IMR-90 (cell line): ENCODE measurements at regions not wholly inside any gene's neighbourhood (a gene's known extent, or its start where the extent isn't known, plus 50 kb on each side); places are given as distances from the start of the nearest gene placed in this dataset.

Source experiments
- ATAC-seq: fragments of 200-7000 bp; cut with Tn5 transposase; 2 replicates; pipeline ENCODE4 v1.9.1; 2020; ENCODE audit warnings: low read depth, mild to moderate bottlenecking, moderate library complexity
- BruUV-seq: library from RNA; stranded (reverse); fragments of 400-500 nt; replicated peaks from 2 replicates; lab custom pipeline; 2021; lab: Mats Ljungman, UMichigan
- CTCF ChIA-PET: fragments of 300-600 bp; formaldehyde crosslinking; extraction: SDS; loops from one replicate; lab custom pipeline; 2021; ENCODE audit warnings: antibody characterized with exemption; lab: Yijun Ruan, JAX
- POLR2A ChIA-PET: fragments of 300-600 bp; sonication (Branson Sonifier 250); formaldehyde crosslinking; loops from one replicate; lab custom pipeline; 2022; ENCODE audit warnings: antibody characterized with exemption; ENCODE audit not compliant: unreplicated experiment; lab: Charles Lee
- DNase-seq: peaks from one replicate; pipeline ENCODE4 v3.0.0; 2013
- H2AFZ ChIP-seq: replicated peaks from 2 replicates; pipeline ENCODE3; 2013; ENCODE audit warnings: low read length, mild to moderate bottlenecking; ENCODE audit not compliant: poor library complexity
- H2AK5ac ChIP-seq: 2 replicates; pipeline ENCODE4 v1.6.1; 2013; ENCODE audit warnings: low read depth, low read length, inconsistent platforms
- H2AK9ac ChIP-seq: replicated peaks from 2 replicates; pipeline ENCODE3; 2013; ENCODE audit warnings: mild to moderate bottlenecking, low read depth, low read length, moderate library complexity; ENCODE audit not compliant: poor library complexity
- H2BK120ac ChIP-seq: 2 replicates; pipeline ENCODE4 v1.6.1; 2013; ENCODE audit warnings: low read depth, low read length, inconsistent platforms
- H2BK15ac ChIP-seq: 3 replicates; pipeline ENCODE4 v1.6.1; 2013; ENCODE audit warnings: low read depth, low read length, inconsistent platforms
- H2BK20ac ChIP-seq: 2 replicates; pipeline ENCODE4 v1.6.1; 2013; ENCODE audit warnings: low read depth, mild to moderate bottlenecking, inconsistent platforms, low read length, moderate library complexity
- H2BK5ac ChIP-seq: 2 replicates; pipeline ENCODE4 v1.6.1; 2013; ENCODE audit warnings: mild to moderate bottlenecking, low read depth, low read length, inconsistent platforms; ENCODE audit not compliant: poor library complexity, severe bottlenecking
- H3K14ac ChIP-seq: replicated peaks from 2 replicates; pipeline ENCODE4 v1.6.1; 2013; ENCODE audit warnings: low read depth, low read length, inconsistent platforms
- H3K18ac ChIP-seq: 2 replicates; pipeline ENCODE4 v1.6.1; 2013; ENCODE audit warnings: low read depth, low read length, control low read depth
- H3K23ac ChIP-seq: 2 replicates; pipeline ENCODE4 v1.6.1; 2013; ENCODE audit warnings: low read depth, low read length, inconsistent platforms
- H3K27ac ChIP-seq: 2 replicates; pipeline ENCODE4 v1.5.1; 2013; ENCODE audit warnings: mild to moderate bottlenecking, control low read depth, low read length; ENCODE audit not compliant: insufficient read depth
- H3K27me3 ChIP-seq: 2 replicates; pipeline ENCODE4 v1.6.1; 2013; ENCODE audit warnings: low read length; ENCODE audit not compliant: control insufficient read depth, insufficient read depth
- H3K36me3 ChIP-seq: 2 replicates; pipeline ENCODE4 v1.6.1; 2013; ENCODE audit warnings: low read length, mixed read lengths; ENCODE audit not compliant: control insufficient read depth, insufficient read depth
- H3K4ac ChIP-seq: 2 replicates; pipeline ENCODE4 v1.6.1; 2013; ENCODE audit warnings: low read depth, low read length, inconsistent platforms
- H3K4me1 ChIP-seq: 2 replicates; pipeline ENCODE4 v1.6.1; 2013; ENCODE audit warnings: low read length, mixed read lengths; ENCODE audit not compliant: control insufficient read depth, insufficient read depth
- H3K4me2 ChIP-seq: 2 replicates; pipeline ENCODE4 v1.6.1; 2013; ENCODE audit warnings: low read depth, mild to moderate bottlenecking, control low read depth, low read length, moderate library complexity
- H3K4me3 ChIP-seq: 2 replicates; pipeline ENCODE4 v1.5.1; 2013; ENCODE audit warnings: low read depth, mild to moderate bottlenecking, control low read depth, low read length, moderate library complexity; ENCODE audit not compliant: insufficient read depth
- H3K56ac ChIP-seq: 2 replicates; pipeline ENCODE4 v1.6.1; 2013; ENCODE audit warnings: low read length, inconsistent platforms; ENCODE audit not compliant: insufficient read depth; ENCODE audit errors: extremely low read depth
- H3K79me1 ChIP-seq, 2 experiments: 2 replicates each; pipeline ENCODE4 v1.6.1; 2013; ENCODE audit warnings: low read length in 2 of 2, inconsistent platforms in 1 of 2, low read depth in 1 of 2
- H3K9ac ChIP-seq: 2 replicates; pipeline ENCODE4 v1.6.1; 2013; ENCODE audit warnings: low read depth, low read length, control low read depth
- H3K9me1 ChIP-seq: 2 replicates; pipeline ENCODE4 v1.6.1; 2013; ENCODE audit warnings: low read length, inconsistent platforms; ENCODE audit not compliant: insufficient read depth
- H3K9me3 ChIP-seq: 2 replicates; pipeline ENCODE4 v1.6.1; 2013; ENCODE audit warnings: low read length; ENCODE audit not compliant: control insufficient read depth, insufficient read depth
- H4K20me1 ChIP-seq: 2 replicates; pipeline ENCODE4 v1.6.1; 2013; ENCODE audit warnings: low read length, inconsistent platforms; ENCODE audit not compliant: insufficient read depth
- H4K5ac ChIP-seq: 2 replicates; pipeline ENCODE4 v1.6.1; 2013; ENCODE audit warnings: mild to moderate bottlenecking, low read depth, low read length, control low read depth
- H4K8ac ChIP-seq, 2 experiments: 2 replicates each; pipeline ENCODE4 v1.6.1; 2013; ENCODE audit warnings: low read depth in 2 of 2, low read length in 2 of 2, control low read depth in 1 of 2, inconsistent platforms in 1 of 2
- H4K91ac ChIP-seq: 2 replicates; pipeline ENCODE4 v1.6.1; 2013; ENCODE audit warnings: low read depth, low read length, inconsistent platforms; ENCODE audit not compliant: insufficient read depth
- BHLHE40 ChIP-seq: fragments of 150-350 bp; IDR thresholded peaks from 2 replicates; pipeline ENCODE4 v1.6.1; 2016; ENCODE audit warnings: mild to moderate bottlenecking, low read depth, low read length
- CTCF ChIP-seq: conservative IDR thresholded peaks from 2 replicates; pipeline ENCODE4 v1.5.1; 2012; ENCODE audit warnings: mild to moderate bottlenecking, low read depth, low read length, improper control_type of control experiment
- ELK1 ChIP-seq: fragments of 150-350 bp; IDR thresholded peaks from 2 replicates; pipeline ENCODE4 v1.6.1; 2016; ENCODE audit warnings: low read depth, mild to moderate bottlenecking, low read length, moderate library complexity, borderline replicate concordance
- MAZ ChIP-seq: IDR thresholded peaks from 2 replicates; pipeline ENCODE4 v1.6.1; 2012; ENCODE audit warnings: low read depth, mild to moderate bottlenecking, low read length, improper control_type of control experiment, moderate library complexity, borderline replicate concordance
- NFE2L2 ChIP-seq: fragments of 150-350 bp; IDR thresholded peaks from 2 replicates; pipeline ENCODE4 v1.6.1; 2016; ENCODE audit warnings: low read depth, mild to moderate bottlenecking, low read length
- POLR2A ChIP-seq: IDR thresholded peaks from 2 replicates; pipeline ENCODE4 v1.6.1; 2012; ENCODE audit warnings: mild to moderate bottlenecking, low read depth, low read length
- RAD21 ChIP-seq: IDR thresholded peaks from 2 replicates; pipeline ENCODE4 v1.6.1; 2012; ENCODE audit warnings: low read length, improper control_type of control experiment
- RCOR1 ChIP-seq: IDR thresholded peaks from 2 replicates; pipeline ENCODE4 v1.6.1; 2012; ENCODE audit warnings: mild to moderate bottlenecking, low read length, improper control_type of control experiment; ENCODE audit not compliant: insufficient replicate concordance
- WGBS, 2 experiments: methylation state at CpG; one replicate each; pipeline versions ENCODE4 v1.1.5 to v1.1.7; 2013; ENCODE audit warnings: missing lambda C conversion rate in 2 of 2; ENCODE audit not compliant: insufficient read length in 1 of 2; ENCODE audit errors: extremely low coverage in 2 of 2; 5-methylcytosine and 5-hydroxymethylcytosine counted together
- dilution Hi-C: fragments of 300-500 bp; cut with HindIII; formaldehyde crosslinking; loops from one replicate; pipeline ENCODE4 v1.14.3; 2018; ENCODE audit warnings: low sequenced_read_pairs; ENCODE audit not compliant: unreplicated experiment
- in situ Hi-C: fragments of 300-500 bp; cut with MboI; formaldehyde crosslinking; loops from 3 replicates; pipeline ENCODE4 v1.14.3; 2019; ENCODE audit warnings: low sequenced_read_pairs, inconsistent platforms, mixed read lengths
- intact Hi-C: fragments of 100-400 bp; cut with micrococcal nuclease; formaldehyde crosslinking; loops from 2 replicates; pipeline ENCODE4 v1.10.0; 2022

GRCh38 chr13:24002206-24002815 lies 105.0 kb upstream of the C1QTNF9B start:
- dilution Hi-C loops (no loop called here), in situ Hi-C loops (no loop called here), intact Hi-C loops (no loop called here)
- no peak for TF ChIP-seq ELK1
- TF ChIP-seq POLR2A, result no peak
- TF ChIP-seq RAD21, result no peak
- TF ChIP-seq CTCF, result no peak
- no peak for TF ChIP-seq NFE2L2
- TF ChIP-seq MAZ, result no peak
- no peak for TF ChIP-seq RCOR1
- TF ChIP-seq BHLHE40, result no peak
- no peaks in the 10 kb centered on the region for H3K9me3 ChIP-seq
- no peaks in the 10 kb centered on the region for H3K79me1 ChIP-seq
- BruUV-seq, result no TSS peak
- no peak overlapping the region for H2BK20ac ChIP-seq
- peaks cover 2% of the 10 kb centered on the region; the same call in 1 of the 2 replicates for H3K9me1 ChIP-seq
- H3K14ac ChIP-seq, result no peak overlapping the region
- no peak overlapping the region for H4K91ac ChIP-seq
- no peak overlapping the region for H2AK9ac ChIP-seq
- H3K4me2 ChIP-seq, result no peak overlapping the region
- H3K36me3 ChIP-seq, result no peaks in the 10 kb centered on the region
- no peak overlapping the region for H3K4me3 ChIP-seq
- no peak overlapping the region for H3K56ac ChIP-seq
- no peak overlapping the region; the same call in 1 of the 2 replicates for H3K23ac ChIP-seq
- no peak for DNase-seq
- no peak overlapping the region for H4K8ac ChIP-seq
- H3K27me3 ChIP-seq, result no peaks in the 10 kb centered on the region
- 90% methylated on average over 11 of the region's 16 CpGs; no CpG with 5 or more reads in 1 of the 2 experiments for WGBS, 2 experiments
- POLR2A ChIA-PET, result no interaction called here
- peaks cover 4% of the 10 kb centered on the region for H3K4me1 ChIP-seq
- H4K5ac ChIP-seq, result no peak overlapping the region
- CTCF ChIA-PET, result no interaction called here
- H3K27ac ChIP-seq, result no peak overlapping the region
- no peak overlapping the region for H2BK120ac ChIP-seq
- no peak overlapping the region for H2AK5ac ChIP-seq
- no peak overlapping the region for H2BK5ac ChIP-seq
- no peak for ATAC-seq
- no peak overlapping the region for H2BK15ac ChIP-seq
- H2AFZ ChIP-seq, result no peak overlapping the region
- H3K18ac ChIP-seq, result no peak overlapping the region
- H3K4ac ChIP-seq, result no peak overlapping the region
- H3K9ac ChIP-seq, result no peak overlapping the region
- no peaks in the 10 kb centered on the region for H4K20me1 ChIP-seq
